HEK293T (cell line): ENCODE measurements at regions not wholly inside any gene's neighbourhood (a gene's known extent, or its start where the extent isn't known, plus 50 kb on each side); places are given as distances from the start of the nearest gene placed in this dataset.

ENCODE experiments used
- ARNT ChIP-seq: fragments of 450-650 bp; IDR thresholded peaks from 2 replicates; pipeline ENCODE4 v1.6.1; 2017; ENCODE audit warnings: mild to moderate bottlenecking
- BHLHE40 ChIP-seq: fragments of 450-650 bp; IDR thresholded peaks from 2 replicates; pipeline ENCODE4 v1.6.1; 2016; ENCODE audit warnings: mild to moderate bottlenecking, moderate library complexity, borderline replicate concordance
- CTBP1 ChIP-seq: fragments of 450-650 bp; IDR thresholded peaks from 2 replicates; pipeline ENCODE4 v1.6.1; 2016; ENCODE audit warnings: borderline replicate concordance
- ELF4 ChIP-seq: fragments of 450-650 bp; IDR thresholded peaks from 2 replicates; pipeline ENCODE4 v1.6.1; 2017; ENCODE audit warnings: antibody characterized with exemption
- FOXK2 ChIP-seq: fragments of 450-650 bp; IDR thresholded peaks from 2 replicates; pipeline ENCODE4 v1.6.1; 2016; ENCODE audit warnings: mild to moderate bottlenecking
- SP1 ChIP-seq: fragments of 450-650 bp; IDR thresholded peaks from 2 replicates; pipeline ENCODE4 v1.6.1; 2017
- TARDBP ChIP-seq: fragments of 450-650 bp; IDR thresholded peaks from 2 replicates; pipeline ENCODE4 v1.6.1; 2016

- TF ChIP-seq BHLHE40, result no peak
- TF ChIP-seq SP1, result no peak
- TF ChIP-seq ELF4, result no peak
- TF ChIP-seq TARDBP, result no peak
- TF ChIP-seq ARNT, result no peak
- TF ChIP-seq FOXK2, result no peak
- TF ChIP-seq CTBP1, result no peak
Measured at GRCh38 chrX:7414753-7415152, 266.8 kb upstream of the PUDP start.
